ENCODE measurements at regions not wholly inside any gene's neighbourhood (a gene's known extent, or its start where the extent isn't known, plus 50 kb on each side); places are given as distances from the start of the nearest gene placed in this dataset.

GRCh38 chr5:130797303-130797702 is 367.8 kb downstream of the HINT1 start (continued):
- TF ChIP-seq, protein P1, sequence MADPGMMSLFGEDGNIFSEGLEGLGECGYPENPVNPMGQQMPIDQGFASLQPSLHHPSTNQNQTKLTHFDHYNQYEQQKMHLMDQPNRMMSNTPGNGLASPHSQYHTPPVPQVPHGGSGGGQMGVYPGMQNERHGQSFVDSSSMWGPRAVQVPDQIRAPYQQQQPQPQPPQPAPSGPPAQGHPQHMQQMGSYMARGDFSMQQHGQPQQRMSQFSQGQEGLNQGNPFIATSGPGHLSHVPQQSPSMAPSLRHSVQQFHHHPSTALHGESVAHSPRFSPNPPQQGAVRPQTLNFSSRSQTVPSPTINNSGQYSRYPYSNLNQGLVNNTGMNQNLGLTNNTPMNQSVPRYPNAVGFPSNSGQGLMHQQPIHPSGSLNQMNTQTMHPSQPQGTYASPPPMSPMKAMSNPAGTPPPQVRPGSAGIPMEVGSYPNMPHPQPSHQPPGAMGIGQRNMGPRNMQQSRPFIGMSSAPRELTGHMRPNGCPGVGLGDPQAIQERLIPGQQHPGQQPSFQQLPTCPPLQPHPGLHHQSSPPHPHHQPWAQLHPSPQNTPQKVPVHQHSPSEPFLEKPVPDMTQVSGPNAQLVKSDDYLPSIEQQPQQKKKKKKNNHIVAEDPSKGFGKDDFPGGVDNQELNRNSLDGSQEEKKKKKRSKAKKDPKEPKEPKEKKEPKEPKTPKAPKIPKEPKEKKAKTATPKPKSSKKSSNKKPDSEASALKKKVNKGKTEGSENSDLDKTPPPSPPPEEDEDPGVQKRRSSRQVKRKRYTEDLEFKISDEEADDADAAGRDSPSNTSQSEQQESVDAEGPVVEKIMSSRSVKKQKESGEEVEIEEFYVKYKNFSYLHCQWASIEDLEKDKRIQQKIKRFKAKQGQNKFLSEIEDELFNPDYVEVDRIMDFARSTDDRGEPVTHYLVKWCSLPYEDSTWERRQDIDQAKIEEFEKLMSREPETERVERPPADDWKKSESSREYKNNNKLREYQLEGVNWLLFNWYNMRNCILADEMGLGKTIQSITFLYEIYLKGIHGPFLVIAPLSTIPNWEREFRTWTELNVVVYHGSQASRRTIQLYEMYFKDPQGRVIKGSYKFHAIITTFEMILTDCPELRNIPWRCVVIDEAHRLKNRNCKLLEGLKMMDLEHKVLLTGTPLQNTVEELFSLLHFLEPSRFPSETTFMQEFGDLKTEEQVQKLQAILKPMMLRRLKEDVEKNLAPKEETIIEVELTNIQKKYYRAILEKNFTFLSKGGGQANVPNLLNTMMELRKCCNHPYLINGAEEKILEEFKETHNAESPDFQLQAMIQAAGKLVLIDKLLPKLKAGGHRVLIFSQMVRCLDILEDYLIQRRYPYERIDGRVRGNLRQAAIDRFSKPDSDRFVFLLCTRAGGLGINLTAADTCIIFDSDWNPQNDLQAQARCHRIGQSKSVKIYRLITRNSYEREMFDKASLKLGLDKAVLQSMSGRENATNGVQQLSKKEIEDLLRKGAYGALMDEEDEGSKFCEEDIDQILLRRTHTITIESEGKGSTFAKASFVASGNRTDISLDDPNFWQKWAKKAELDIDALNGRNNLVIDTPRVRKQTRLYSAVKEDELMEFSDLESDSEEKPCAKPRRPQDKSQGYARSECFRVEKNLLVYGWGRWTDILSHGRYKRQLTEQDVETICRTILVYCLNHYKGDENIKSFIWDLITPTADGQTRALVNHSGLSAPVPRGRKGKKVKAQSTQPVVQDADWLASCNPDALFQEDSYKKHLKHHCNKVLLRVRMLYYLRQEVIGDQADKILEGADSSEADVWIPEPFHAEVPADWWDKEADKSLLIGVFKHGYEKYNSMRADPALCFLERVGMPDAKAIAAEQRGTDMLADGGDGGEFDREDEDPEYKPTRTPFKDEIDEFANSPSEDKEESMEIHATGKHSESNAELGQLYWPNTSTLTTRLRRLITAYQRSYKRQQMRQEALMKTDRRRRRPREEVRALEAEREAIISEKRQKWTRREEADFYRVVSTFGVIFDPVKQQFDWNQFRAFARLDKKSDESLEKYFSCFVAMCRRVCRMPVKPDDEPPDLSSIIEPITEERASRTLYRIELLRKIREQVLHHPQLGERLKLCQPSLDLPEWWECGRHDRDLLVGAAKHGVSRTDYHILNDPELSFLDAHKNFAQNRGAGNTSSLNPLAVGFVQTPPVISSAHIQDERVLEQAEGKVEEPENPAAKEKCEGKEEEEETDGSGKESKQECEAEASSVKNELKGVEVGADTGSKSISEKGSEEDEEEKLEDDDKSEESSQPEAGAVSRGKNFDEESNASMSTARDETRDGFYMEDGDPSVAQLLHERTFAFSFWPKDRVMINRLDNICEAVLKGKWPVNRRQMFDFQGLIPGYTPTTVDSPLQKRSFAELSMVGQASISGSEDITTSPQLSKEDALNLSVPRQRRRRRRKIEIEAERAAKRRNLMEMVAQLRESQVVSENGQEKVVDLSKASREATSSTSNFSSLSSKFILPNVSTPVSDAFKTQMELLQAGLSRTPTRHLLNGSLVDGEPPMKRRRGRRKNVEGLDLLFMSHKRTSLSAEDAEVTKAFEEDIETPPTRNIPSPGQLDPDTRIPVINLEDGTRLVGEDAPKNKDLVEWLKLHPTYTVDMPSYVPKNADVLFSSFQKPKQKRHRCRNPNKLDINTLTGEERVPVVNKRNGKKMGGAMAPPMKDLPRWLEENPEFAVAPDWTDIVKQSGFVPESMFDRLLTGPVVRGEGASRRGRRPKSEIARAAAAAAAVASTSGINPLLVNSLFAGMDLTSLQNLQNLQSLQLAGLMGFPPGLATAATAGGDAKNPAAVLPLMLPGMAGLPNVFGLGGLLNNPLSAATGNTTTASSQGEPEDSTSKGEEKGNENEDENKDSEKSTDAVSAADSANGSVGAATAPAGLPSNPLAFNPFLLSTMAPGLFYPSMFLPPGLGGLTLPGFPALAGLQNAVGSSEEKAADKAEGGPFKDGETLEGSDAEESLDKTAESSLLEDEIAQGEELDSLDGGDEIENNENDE (IDR thresholded peaks at IDR 0.05; ENCODE audit: insufficient replicate concordance, low read length) = no peak
- no peak for TF ChIP-seq RXRA (IDR thresholded peaks at IDR 0.05; ENCODE audit: insufficient read depth, low read depth, low read length)
- TF ChIP-seq CHD1 (IDR thresholded peaks at IDR 0.05; ENCODE audit: low read depth, low read length) = no peak
- no peak for TF ChIP-seq YY1 (IDR thresholded peaks at IDR 0.05; ENCODE audit: low read depth, low read length)
- no peak for TF ChIP-seq JUN (IDR thresholded peaks at IDR 0.05; ENCODE audit: low read depth, low read length)
- no peak for TF ChIP-seq SRF (IDR thresholded peaks at IDR 0.05; ENCODE audit: low read depth, low read length)
- no peak for TF ChIP-seq TEAD4 (IDR thresholded peaks at IDR 0.05; ENCODE audit: low read depth, low read length)
- TF ChIP-seq TAF1 (IDR thresholded peaks at IDR 0.05; ENCODE audit: low read depth, low read length) = no peak
- TF ChIP-seq BCL11A (IDR thresholded peaks at IDR 0.05; ENCODE audit: low read depth in 2 of 2, low read length in 2 of 2) = no peak
- TF ChIP-seq GABPA (IDR thresholded peaks at IDR 0.05; ENCODE audit: borderline replicate concordance, insufficient read depth, low read length) = no peak
- TF ChIP-seq RFX5 (IDR thresholded peaks at IDR 0.05; ENCODE audit: borderline replicate concordance, low read depth, low read length) = no peak
- no peak for TF ChIP-seq SP4 (IDR thresholded peaks at IDR 0.05; ENCODE audit: low read length)
- TF ChIP-seq, protein P2, sequence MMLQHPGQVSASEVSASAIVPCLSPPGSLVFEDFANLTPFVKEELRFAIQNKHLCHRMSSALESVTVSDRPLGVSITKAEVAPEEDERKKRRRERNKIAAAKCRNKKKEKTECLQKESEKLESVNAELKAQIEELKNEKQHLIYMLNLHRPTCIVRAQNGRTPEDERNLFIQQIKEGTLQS (IDR thresholded peaks at IDR 0.05; ENCODE audit: insufficient read depth, low read depth, low read length) = no peak

Measured in H1 (cell line).